Activated CD4-positive, alpha-beta memory T cell treated with anti-CD3 and anti-CD28 coated beads, Interleukin-2, amount 10 ng/mL, durations not matched to agents 7 days and 5 days (primary cell): ENCODE measurements at regions not wholly inside any gene's neighbourhood (a gene's known extent, or its start where the extent isn't known, plus 50 kb on each side); places are given as distances from the start of the nearest gene placed in this dataset.

ENCODE experiments used
- CTCF ChIA-PET: fragments of 350-600 bp; sonication (Branson Sonifier 250); formaldehyde crosslinking; loops from one replicate; lab custom pipeline; 2021; ENCODE audit warnings: antibody characterized with exemption, inconsistent platforms; lab: Charles Lee
- POLR2A ChIA-PET: fragments of 350-600 bp; sonication (Branson Sonifier 250); formaldehyde crosslinking; loops from one replicate; lab custom pipeline; 2021; ENCODE audit warnings: antibody characterized with exemption; lab: Charles Lee
- DNase-seq: peaks from one replicate; pipeline ENCODE4 v3.0.0-alpha.2; 2020
- H3K27ac Mint-ChIP-seq: one replicate; pipeline ENCODE4 v1.8.0; 2021; ENCODE audit warnings: mild to moderate bottlenecking, mixed read lengths
- H3K27me3 Mint-ChIP-seq: one replicate; pipeline ENCODE4 v1.8.0; 2021; ENCODE audit warnings: mixed read lengths
- H3K36me3 Mint-ChIP-seq: one replicate; pipeline ENCODE4 v1.8.0; 2021; ENCODE audit warnings: low read depth, mixed read lengths
- H3K4me1 Mint-ChIP-seq: one replicate; pipeline ENCODE4 v1.8.0; 2021; ENCODE audit warnings: mixed read lengths
- H3K4me3 Mint-ChIP-seq: one replicate; pipeline ENCODE4 v1.8.0; 2021; ENCODE audit warnings: mild to moderate bottlenecking, mixed read lengths
- H3K9me3 Mint-ChIP-seq: one replicate; pipeline ENCODE4 v1.8.0; 2021; ENCODE audit warnings: mixed read lengths

GRCh38 chr7:148521271-148521670 lies 69.3 kb upstream of the C7orf33 start:
- Mint-ChIP-seq H3K27ac (no peak overlapping the region), H3K4me1 (no peaks in the 10 kb centered on the region), H3K36me3 (no peaks in the 10 kb centered on the region), H3K4me3 (no peak overlapping the region), H3K27me3 (peaks cover 57% of the 10 kb centered on the region), H3K9me3 (no peaks in the 10 kb centered on the region)
- no peak for DNase-seq
- POLR2A ChIA-PET, result no interaction called here
- CTCF ChIA-PET, result no interaction called here

GRCh38 chr7:148523550-148523949 lies 67.0 kb upstream of the C7orf33 start:
- Mint-ChIP-seq H3K27ac (no peak overlapping the region), H3K4me1 (peaks cover 4% of the 10 kb centered on the region), H3K36me3 (no peaks in the 10 kb centered on the region), H3K4me3 (no peak overlapping the region), H3K9me3 (no peaks in the 10 kb centered on the region), H3K27me3 (peaks cover 65% of the 10 kb centered on the region)
- DNase-seq, result no peak
- ChIA-PET POLR2A (no interaction called here), CTCF (no interaction called here)

- Mint-ChIP-seq H3K27me3 (peaks cover 57% of the 10 kb centered on the region), H3K27ac (no peak overlapping the region), H3K4me1 (peaks cover 4% of the 10 kb centered on the region), H3K4me3 (no peak overlapping the region), H3K9me3 (no peaks in the 10 kb centered on the region), H3K36me3 (no peaks in the 10 kb centered on the region)
- DNase-seq, result no peak
- POLR2A ChIA-PET, result no interaction called here
- CTCF ChIA-PET, result interaction anchor here (1.0 kb wide), 1 partner anchor 40 kb away, joined by 3 read pairs; no protein-coding TSS in a partner anchor
These were observed 65.9 kb upstream of the C7orf33 start for GRCh38 chr7:148524479-148525224.

GRCh38 chr7:148527717-148528168 lies 62.8 kb upstream of the C7orf33 start:
- ChIA-PET POLR2A (no interaction called here), CTCF (interaction anchor here (0.6 to 0.9 kb wide), 3 partner anchors 21 to 173 kb away, joined by 3 read pairs; no protein-coding TSS in a partner anchor)
- Mint-ChIP-seq H3K27ac (no peak overlapping the region), H3K9me3 (no peaks in the 10 kb centered on the region), H3K36me3 (no peaks in the 10 kb centered on the region), H3K4me3 (no peak overlapping the region), H3K4me1 (peaks cover 4% of the 10 kb centered on the region), H3K27me3 (peaks cover 46% of the 10 kb centered on the region)
- DNase-seq, result peak; percentile 88

GRCh38 chr7:148535217-148535616 lies 55.3 kb upstream of the C7orf33 start:
- peak; percentile 28 for DNase-seq
- ChIA-PET CTCF (no interaction called here), POLR2A (no interaction called here)
- H3K4me1 Mint-ChIP-seq, result peaks cover 5% of the 10 kb centered on the region
- H3K27me3 Mint-ChIP-seq, result peaks cover 20% of the 10 kb centered on the region
- no peaks in the 10 kb centered on the region for H3K9me3 Mint-ChIP-seq
- no peak overlapping the region for H3K27ac Mint-ChIP-seq
- no peak overlapping the region for H3K4me3 Mint-ChIP-seq
- no peaks in the 10 kb centered on the region for H3K36me3 Mint-ChIP-seq

- Mint-ChIP-seq H3K27ac (no peak overlapping the region), H3K36me3 (no peaks in the 10 kb centered on the region), H3K9me3 (no peaks in the 10 kb centered on the region), H3K4me1 (peaks cover 5% of the 10 kb centered on the region), H3K27me3 (peaks cover 12% of the 10 kb centered on the region), H3K4me3 (no peak overlapping the region)
- POLR2A ChIA-PET, result no interaction called here
- no peak for DNase-seq
- CTCF ChIA-PET, result interaction anchor here (0.9 kb wide), 1 partner anchor 426 kb away, joined by 5 read pairs; no protein-coding TSS in a partner anchor
These were observed 53.1 kb upstream of the C7orf33 start for GRCh38 chr7:148537435-148537834.

GRCh38 chr7:148540041-148540738 lies 50.4 kb upstream of the C7orf33 start:
- Mint-ChIP-seq H3K4me3 (no peak overlapping the region), H3K27me3 (peaks cover 3% of the 10 kb centered on the region), H3K27ac (no peak overlapping the region), H3K4me1 (peaks cover 3% of the 10 kb centered on the region), H3K9me3 (no peaks in the 10 kb centered on the region), H3K36me3 (no peaks in the 10 kb centered on the region)
- POLR2A ChIA-PET, result no interaction called here
- CTCF ChIA-PET, result interaction anchor here (1.2 kb wide), 1 partner anchor 28 kb away, joined by 3 read pairs; no protein-coding TSS in a partner anchor
- DNase-seq, result no peak
